ENCODE measurements at regions not wholly inside any gene's neighbourhood (a gene's known extent, or its start where the extent isn't known, plus 50 kb on each side); places are given as distances from the start of the nearest gene placed in this dataset.

GRCh38 chr14:51353901-51354300 lies 113.9 kb downstream of the TMX1 start:
- intact Hi-C loops (cut with DNase I) = no loop called here
- no peaks in the 10 kb centered on the region for H3K4me1 ChIP-seq (replicated peaks in 1 of 2)
- H3K27ac ChIP-seq = no peak overlapping the region
- no peak for TF ChIP-seq CTCF (IDR thresholded peaks at IDR 0.05)
- no peak for TF ChIP-seq POLR2A (IDR thresholded peaks at IDR 0.05)
- H3K4me3 ChIP-seq = no peak overlapping the region
- no peak for DNase-seq
- WGBS, 4 donors = 94 to 100% (median 97%) methylated on average over 1 of the region's 1 CpG
- H3K9me3 ChIP-seq (replicated peaks in 1 of 3) = no peaks in the 10 kb centered on the region
- H3K27me3 ChIP-seq = no peaks in the 10 kb centered on the region
- H3K36me3 ChIP-seq (replicated peaks in 1 of 2) = no peaks in the 10 kb centered on the region

- 89 to 100% (median 97%) methylated on average over 1 of the region's 1 CpG for WGBS, 4 donors
- no peak overlapping the region for H3K27ac ChIP-seq
- H3K27me3 ChIP-seq = no peaks in the 10 kb centered on the region
- H3K36me3 ChIP-seq (replicated peaks in 1 of 2) = no peaks in the 10 kb centered on the region
- H3K4me3 ChIP-seq = no peak overlapping the region
- no peaks in the 10 kb centered on the region for H3K9me3 ChIP-seq (replicated peaks in 1 of 3)
- H3K4me1 ChIP-seq (replicated peaks in 1 of 2) = no peaks in the 10 kb centered on the region
- TF ChIP-seq CTCF (IDR thresholded peaks at IDR 0.05) (no peak), POLR2A (IDR thresholded peaks at IDR 0.05) (no peak)
- intact Hi-C loops (cut with DNase I) = no loop called here
- no peak for DNase-seq
These were observed 114.8 kb downstream of the TMX1 start for GRCh38 chr14:51354846-51355245.

- DNase-seq = no peak
- Histone ChIP-seq H3K4me1 (replicated peaks in 1 of 2) (no peaks in the 10 kb centered on the region), H3K27ac (no peak overlapping the region), H3K9me3 (replicated peaks in 1 of 3) (no peaks in the 10 kb centered on the region), H3K36me3 (replicated peaks in 1 of 2) (no peaks in the 10 kb centered on the region), H3K4me3 (no peak overlapping the region), H3K27me3 (no peaks in the 10 kb centered on the region)
- 76 to 85% (median 82%) methylated on average over 5 of the region's 5 CpGs for WGBS, 4 donors
- intact Hi-C loops (cut with DNase I) = no loop called here
- TF ChIP-seq CTCF (IDR thresholded peaks at IDR 0.05) (no peak), POLR2A (IDR thresholded peaks at IDR 0.05) (no peak)
These were observed 116.3 kb downstream of the TMX1 start for GRCh38 chr14:51356381-51356780.

- H3K36me3 ChIP-seq (replicated peaks in 1 of 2) = no peaks in the 10 kb centered on the region
- no peak for DNase-seq
- no peak overlapping the region for H3K27ac ChIP-seq
- no peaks in the 10 kb centered on the region for H3K27me3 ChIP-seq
- H3K9me3 ChIP-seq (replicated peaks in 1 of 3) = no peaks in the 10 kb centered on the region
- 75 to 90% (median 83%) methylated on average over 3 of the region's 3 CpGs for WGBS, 4 donors
- no peak for TF ChIP-seq POLR2A (IDR thresholded peaks at IDR 0.05)
- no peak for TF ChIP-seq CTCF (IDR thresholded peaks at IDR 0.05)
- no peak overlapping the region for H3K4me3 ChIP-seq
- intact Hi-C loops (cut with DNase I) = no loop called here
- H3K4me1 ChIP-seq (replicated peaks in 1 of 2) = no peaks in the 10 kb centered on the region
These were observed 117.2 kb downstream of the TMX1 start for GRCh38 chr14:51357250-51357649.

All from adrenal gland (tissue), 9 donors.